Testis (tissue), 2 donors: ENCODE measurements at regions not wholly inside any gene's neighbourhood (a gene's known extent, or its start where the extent isn't known, plus 50 kb on each side); places are given as distances from the start of the nearest gene placed in this dataset.

Experiments used
- POLR2A ChIP-seq: fragments of 450-650 bp; IDR thresholded peaks from one replicate; pipeline ENCODE4 v1.6.1; 2017; ENCODE audit warnings: antibody characterized with exemption, mild to moderate bottlenecking, moderate library complexity
- TF ChIP-seq, protein P1 (sequence below), 3 experiments: fragments of 450-650 bp in 2 of 3; fragments of 200-600 bp in 1 of 3; sonication (generic) in 1 of 3; IDR thresholded peaks; one replicate each; pipeline ENCODE4 v1.5.1; 2016 to 2019; ENCODE audit warnings: antibody characterized with exemption in 3 of 3, mild to moderate bottlenecking in 2 of 3, moderate library complexity in 1 of 3

DNA sequence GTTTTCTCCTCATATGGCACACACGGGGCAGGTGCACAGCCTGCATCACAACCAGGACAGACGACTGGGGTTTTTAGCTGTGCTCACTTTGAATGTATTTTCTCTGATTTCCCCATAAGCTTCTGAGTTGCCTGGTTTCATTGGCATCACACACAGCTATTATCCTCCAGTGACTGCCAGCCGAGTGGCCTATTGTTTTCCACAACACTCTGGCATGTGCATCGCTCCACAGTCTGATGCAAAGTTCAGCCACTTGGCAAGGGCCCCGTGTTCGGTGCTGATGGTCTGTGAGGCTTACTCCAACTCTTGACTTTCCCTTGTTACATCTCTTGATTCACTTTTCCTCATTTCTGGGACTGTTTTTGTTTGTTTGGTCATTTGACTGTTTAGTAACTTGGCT, 593.1 kb downstream of the CBLN2 start:
- TF ChIP-seq, protein P1, sequence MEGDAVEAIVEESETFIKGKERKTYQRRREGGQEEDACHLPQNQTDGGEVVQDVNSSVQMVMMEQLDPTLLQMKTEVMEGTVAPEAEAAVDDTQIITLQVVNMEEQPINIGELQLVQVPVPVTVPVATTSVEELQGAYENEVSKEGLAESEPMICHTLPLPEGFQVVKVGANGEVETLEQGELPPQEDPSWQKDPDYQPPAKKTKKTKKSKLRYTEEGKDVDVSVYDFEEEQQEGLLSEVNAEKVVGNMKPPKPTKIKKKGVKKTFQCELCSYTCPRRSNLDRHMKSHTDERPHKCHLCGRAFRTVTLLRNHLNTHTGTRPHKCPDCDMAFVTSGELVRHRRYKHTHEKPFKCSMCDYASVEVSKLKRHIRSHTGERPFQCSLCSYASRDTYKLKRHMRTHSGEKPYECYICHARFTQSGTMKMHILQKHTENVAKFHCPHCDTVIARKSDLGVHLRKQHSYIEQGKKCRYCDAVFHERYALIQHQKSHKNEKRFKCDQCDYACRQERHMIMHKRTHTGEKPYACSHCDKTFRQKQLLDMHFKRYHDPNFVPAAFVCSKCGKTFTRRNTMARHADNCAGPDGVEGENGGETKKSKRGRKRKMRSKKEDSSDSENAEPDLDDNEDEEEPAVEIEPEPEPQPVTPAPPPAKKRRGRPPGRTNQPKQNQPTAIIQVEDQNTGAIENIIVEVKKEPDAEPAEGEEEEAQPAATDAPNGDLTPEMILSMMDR (IDR thresholded peaks at IDR 0.05), result no peak
- TF ChIP-seq POLR2A, result no peak
